HEK293 (cell line): ENCODE measurements at regions not wholly inside any gene's neighbourhood (a gene's known extent, or its start where the extent isn't known, plus 50 kb on each side); places are given as distances from the start of the nearest gene placed in this dataset.

Experiments
- CTCF ChIA-PET: fragments of 350-600 bp; formaldehyde crosslinking; extraction: SDS; loops from one replicate; lab custom pipeline; 2021; ENCODE audit warnings: antibody characterized with exemption; lab: Yijun Ruan, JAX
- POLR2A ChIA-PET: fragments of 300-600 bp; formaldehyde crosslinking; extraction: SDS; loops from one replicate; lab custom pipeline; 2020; ENCODE audit warnings: antibody characterized with exemption, inconsistent platforms; lab: Yijun Ruan, JAX
- H3K27ac ChIP-seq: fragments of 200-500 bp; sonication (Bioruptor generic); 2 replicates; pipeline ENCODE4 v1.5.1; 2014; ENCODE audit warnings: low read depth, low read length, control low read depth, inconsistent platforms; ENCODE audit errors: extremely low read depth
- H3K36me3 ChIP-seq, 2 experiments: fragments of 200-500 bp in 1 of 2; sonication (Bioruptor generic) in 1 of 2; 1 replicate in 1 of 2; 2 replicates in 1 of 2; pipeline ENCODE4 v1.5.1; 2014 to 2017; ENCODE audit warnings: inconsistent platforms in 2 of 2, low read length in 2 of 2; ENCODE audit not compliant: control insufficient read depth in 2 of 2, insufficient read depth in 1 of 2
- H3K4me1 ChIP-seq: fragments of 200-500 bp; sonication (Bioruptor generic); 2 replicates; pipeline ENCODE4 v1.5.1; 2014; ENCODE audit warnings: mild to moderate bottlenecking, low read length, inconsistent platforms; ENCODE audit not compliant: control insufficient read depth, insufficient read depth
- H3K4me3 ChIP-seq: 2 replicates; pipeline ENCODE4 v1.5.1; 2011; ENCODE audit warnings: low read depth, mild to moderate bottlenecking, control low read depth, low read length, moderate library complexity
- H3K9me3 ChIP-seq: fragments of 200-500 bp; sonication (Bioruptor generic); 2 replicates; pipeline ENCODE4 v1.5.1; 2014; ENCODE audit warnings: low read depth, low read length, inconsistent platforms; ENCODE audit not compliant: control insufficient read depth, insufficient read depth
- ATF2 ChIP-seq: fragments of 450-650 bp; formaldehyde crosslinking; IDR thresholded peaks from 2 replicates; pipeline ENCODE4 v1.5.1; 2016; ENCODE audit warnings: missing biosample characterization, missing genetic modification characterization, low read depth
- BCL11B ChIP-seq: fragments of 450-650 bp; formaldehyde crosslinking; IDR thresholded peaks from 2 replicates; pipeline ENCODE4 v1.5.1; 2016; ENCODE audit warnings: low read depth, missing biosample characterization, missing genetic modification characterization
- HOXC10 ChIP-seq: sonication (generic); formaldehyde crosslinking; IDR thresholded peaks from 2 replicates; pipeline ENCODE4 v1.8.1; 2023; ENCODE audit warnings: mild to moderate bottlenecking, missing genetic modification reagents
- KLF7 ChIP-seq: fragments of 450-650 bp; formaldehyde crosslinking; IDR thresholded peaks from 2 replicates; pipeline ENCODE4 v1.5.1; 2016; ENCODE audit warnings: missing biosample characterization, missing genetic modification characterization, borderline replicate concordance
- KLF9 ChIP-seq: fragments of 450-650 bp; formaldehyde crosslinking; IDR thresholded peaks from 2 replicates; pipeline ENCODE4 v1.5.1; 2016; ENCODE audit warnings: missing biosample characterization, missing genetic modification characterization, low read depth
- SETDB1 ChIP-seq: IDR thresholded peaks from one replicate; pipeline ENCODE4 v1.6.1; 2017; ENCODE audit warnings: mild to moderate bottlenecking, low read length, moderate library complexity, mixed read lengths; ENCODE audit not compliant: insufficient read length
- ZBTB20 ChIP-seq: fragments of 450-650 bp; formaldehyde crosslinking; IDR thresholded peaks from 2 replicates; pipeline ENCODE4 v1.5.1; 2016; ENCODE audit warnings: missing biosample characterization, missing genetic modification characterization
- ZBTB26 ChIP-seq: fragments of 450-650 bp; formaldehyde crosslinking; optimal IDR thresholded peaks from 2 replicates; pipeline ENCODE3; 2016; ENCODE audit warnings: missing biosample characterization, mild to moderate bottlenecking, missing genetic modification characterization
- ZBTB8A ChIP-seq: fragments of 450-650 bp; formaldehyde crosslinking; IDR thresholded peaks from 2 replicates; pipeline ENCODE4 v1.5.1; 2016; ENCODE audit warnings: missing biosample characterization, missing genetic modification characterization
- ZEB2 ChIP-seq: fragments of 450-650 bp; formaldehyde crosslinking; IDR thresholded peaks from 2 replicates; pipeline ENCODE4 v1.5.1; 2016; ENCODE audit warnings: missing biosample characterization, missing genetic modification characterization
- ZFP37 ChIP-seq: fragments of 450-650 bp; formaldehyde crosslinking; IDR thresholded peaks from 2 replicates; pipeline ENCODE4 v1.5.1; 2016; ENCODE audit warnings: missing biosample characterization, missing genetic modification characterization
- ZNF138 ChIP-seq: fragments of 450-650 bp; formaldehyde crosslinking; IDR thresholded peaks from 2 replicates; pipeline ENCODE4 v1.5.1; 2016; ENCODE audit warnings: missing biosample characterization, missing genetic modification characterization, borderline replicate concordance
- ZNF140 ChIP-seq: fragments of 450-650 bp; formaldehyde crosslinking; IDR thresholded peaks from 2 replicates; pipeline ENCODE4 v1.5.1; 2016; ENCODE audit warnings: missing biosample characterization, missing genetic modification characterization
- ZNF175 ChIP-seq: fragments of 450-650 bp; formaldehyde crosslinking; IDR thresholded peaks from 2 replicates; pipeline ENCODE4 v1.5.1; 2016; ENCODE audit warnings: missing biosample characterization, missing genetic modification characterization
- ZNF19 ChIP-seq: fragments of 450-650 bp; formaldehyde crosslinking; IDR thresholded peaks from 2 replicates; pipeline ENCODE4; 2016; ENCODE audit warnings: missing biosample characterization, missing genetic modification characterization, low read depth
- ZNF23 ChIP-seq: fragments of 450-650 bp; formaldehyde crosslinking; IDR thresholded peaks from 2 replicates; pipeline ENCODE4 v1.5.1; 2016; ENCODE audit warnings: missing biosample characterization, missing genetic modification characterization, borderline replicate concordance
- ZNF292 ChIP-seq: fragments of 450-650 bp; formaldehyde crosslinking; IDR thresholded peaks from 2 replicates; pipeline ENCODE4 v1.5.1; 2016; ENCODE audit warnings: low read depth, missing biosample characterization, missing genetic modification characterization, borderline replicate concordance
- ZNF341 ChIP-seq: fragments of 450-650 bp; formaldehyde crosslinking; IDR thresholded peaks from 2 replicates; pipeline ENCODE4; 2016; ENCODE audit warnings: low read depth, missing biosample characterization, missing genetic modification characterization
- ZNF404 ChIP-seq: fragments of 450-650 bp; formaldehyde crosslinking; IDR thresholded peaks from 2 replicates; pipeline ENCODE4 v1.5.1; 2017; ENCODE audit warnings: missing biosample characterization, missing genetic modification characterization
- ZNF416 ChIP-seq: fragments of 450-650 bp; formaldehyde crosslinking; IDR thresholded peaks from 2 replicates; pipeline ENCODE4 v1.5.1; 2016; ENCODE audit warnings: missing biosample characterization, missing genetic modification characterization
- ZNF48 ChIP-seq: fragments of 450-650 bp; formaldehyde crosslinking; IDR thresholded peaks from 2 replicates; pipeline ENCODE4 v1.5.1; 2016; ENCODE audit warnings: missing biosample characterization, missing genetic modification characterization
- ZNF548 ChIP-seq: fragments of 450-650 bp; formaldehyde crosslinking; IDR thresholded peaks from 2 replicates; pipeline ENCODE4 v1.5.1; 2016; ENCODE audit warnings: missing biosample characterization, missing genetic modification characterization
- ZNF549 ChIP-seq: fragments of 450-650 bp; IDR thresholded peaks from 2 replicates; pipeline ENCODE4 v1.5.1; 2018; ENCODE audit warnings: missing biosample characterization, missing genetic modification characterization, mild to moderate bottlenecking, inconsistent platforms, moderate library complexity
- ZNF561 ChIP-seq: fragments of 450-650 bp; IDR thresholded peaks from 2 replicates; pipeline ENCODE4 v1.5.1; 2018; ENCODE audit warnings: missing biosample characterization, missing genetic modification characterization, borderline replicate concordance
- ZNF600 ChIP-seq: fragments of 450-650 bp; formaldehyde crosslinking; IDR thresholded peaks from 2 replicates; pipeline ENCODE4 v1.5.1; 2016; ENCODE audit warnings: missing biosample characterization, missing genetic modification characterization
- ZNF610 ChIP-seq: fragments of 450-650 bp; formaldehyde crosslinking; IDR thresholded peaks from 2 replicates; pipeline ENCODE4 v1.5.1; 2016; ENCODE audit warnings: missing biosample characterization, missing genetic modification characterization, borderline replicate concordance
- ZNF747 ChIP-seq: fragments of 450-650 bp; formaldehyde crosslinking; IDR thresholded peaks from 2 replicates; pipeline ENCODE4 v1.5.1; 2016; ENCODE audit warnings: missing biosample characterization, missing genetic modification characterization
- ZNF843 ChIP-seq: fragments of 450-650 bp; formaldehyde crosslinking; IDR thresholded peaks from 2 replicates; pipeline ENCODE4 v1.5.1; 2016; ENCODE audit warnings: missing biosample characterization, missing genetic modification characterization
- TF ChIP-seq, protein P1 (sequence below): fragments of 450-650 bp; formaldehyde crosslinking; IDR thresholded peaks from 2 replicates; pipeline ENCODE4 v1.5.1; 2017; ENCODE audit warnings: missing biosample characterization, missing genetic modification characterization

- POLR2A ChIA-PET = no interaction called here
Measured at GRCh38 chr5:61670941-61671340, 338.9 kb downstream of the ZSWIM6 start.

DNA sequence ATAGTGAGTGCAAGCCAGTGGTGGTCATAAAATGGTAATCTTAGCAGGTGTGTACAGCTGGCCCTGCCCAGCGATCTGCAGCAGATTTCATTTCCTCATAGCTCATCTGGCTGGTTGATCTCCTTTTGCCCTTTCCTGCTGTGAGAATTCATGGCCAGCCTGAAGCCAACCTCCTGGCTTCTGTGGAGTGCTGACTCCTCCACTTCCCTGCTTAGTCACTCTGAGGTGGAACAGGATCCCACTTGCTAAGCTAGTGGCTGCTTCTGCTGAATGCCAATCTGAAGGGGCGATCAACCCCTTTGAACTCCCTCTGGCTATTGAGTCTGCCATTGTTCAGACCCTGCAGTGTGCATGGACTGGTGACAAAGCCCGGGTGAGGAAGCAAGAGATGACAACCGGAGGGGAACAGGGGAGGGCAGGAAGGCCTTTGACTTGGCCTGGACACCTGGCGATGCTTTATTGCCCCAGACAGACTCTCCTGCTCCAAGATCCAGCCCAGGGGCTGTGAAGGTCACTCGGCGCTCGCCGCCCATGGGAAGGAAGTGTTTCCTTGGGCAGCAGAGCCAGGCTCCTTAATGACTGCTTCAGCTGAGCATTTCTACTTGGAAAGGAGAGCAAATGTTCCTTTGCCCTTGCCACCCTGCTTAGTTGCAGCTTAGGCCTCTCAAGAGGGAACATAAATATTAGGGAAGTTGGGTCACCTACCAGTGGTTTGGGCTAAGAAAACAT, 341.1 kb downstream of the ZSWIM6 start:
- Histone ChIP-seq H3K4me1 (no peaks in the 10 kb centered on the region), H3K36me3 (no peaks in the 10 kb centered on the region), H3K9me3 (no peaks in the 10 kb centered on the region), H3K27ac (no peak overlapping the region), H3K4me3 (no peak overlapping the region)
- ChIA-PET POLR2A (no interaction called here), CTCF (interaction anchor here (0.6 to 1.6 kb wide), 4 partner anchors 14 to 456 kb away, joined by 3 to 5 read pairs (median 4); no protein-coding TSS in a partner anchor)
- TF ChIP-seq BCL11B (no peak), ZNF23 (tag by site-specific recombination) (no peak), ATF2 (tag by site-specific recombination) (no peak)

More at GRCh38 chr5:61670941-61671340, 338.9 kb downstream of the ZSWIM6 start:
- H3K36me3 ChIP-seq = no peaks in the 10 kb centered on the region
- no peak overlapping the region for H3K4me3 ChIP-seq
- CTCF ChIA-PET = interaction anchor here (2.1 kb wide), 1 partner anchor 12 kb away, joined by 18 read pairs; no protein-coding TSS in a partner anchor
- no peaks in the 10 kb centered on the region for H3K4me1 ChIP-seq
- TF ChIP-seq ZNF416 (tag by site-specific recombination) (no peak), ZEB2 (tag by site-specific recombination) (no peak), ZBTB26 (tag by site-specific recombination) (no peak), ZNF843 (tag by site-specific recombination) (no peak), ZNF48 (tag by site-specific recombination) (no peak), ZNF292 (no peak), ZNF610 (tag by site-specific recombination) (no peak), ZBTB20 (tag by site-specific recombination) (no peak), ZBTB8A (no peak), ZNF140 (no peak), ZNF561 (tag by site-specific recombination) (no peak), SETDB1 (no peak), ZNF747 (tag by site-specific recombination) (no peak), ZNF19 (no peak), ZNF549 (no peak), ZNF600 (tag by site-specific recombination) (no peak), ZNF175 (no peak)
- no peak overlapping the region for H3K27ac ChIP-seq
- no peaks in the 10 kb centered on the region for H3K9me3 ChIP-seq

- Histone ChIP-seq H3K36me3 (no peaks in the 10 kb centered on the region), H3K27ac (no peak overlapping the region), H3K9me3 (no peaks in the 10 kb centered on the region), H3K4me3 (no peak overlapping the region), H3K4me1 (no peaks in the 10 kb centered on the region)
- CTCF ChIA-PET = interaction anchor here (0.6 to 1.6 kb wide), 2 partner anchors 16 to 86 kb away, joined by 4 to 5 read pairs; no protein-coding TSS in a partner anchor
- POLR2A ChIA-PET = no interaction called here
- TF ChIP-seq ZNF138 = no peak
- TF ChIP-seq ZNF548 (tag by site-specific recombination) = no peak
- no peak for TF ChIP-seq ZNF404 (tag by site-specific recombination)
- no peak for TF ChIP-seq HOXC10 (CRISPR knock-in tag)
- TF ChIP-seq KLF7 (tag by site-specific recombination) = no peak
- no peak for TF ChIP-seq KLF9 (tag by site-specific recombination)
- TF ChIP-seq, protein P1, sequence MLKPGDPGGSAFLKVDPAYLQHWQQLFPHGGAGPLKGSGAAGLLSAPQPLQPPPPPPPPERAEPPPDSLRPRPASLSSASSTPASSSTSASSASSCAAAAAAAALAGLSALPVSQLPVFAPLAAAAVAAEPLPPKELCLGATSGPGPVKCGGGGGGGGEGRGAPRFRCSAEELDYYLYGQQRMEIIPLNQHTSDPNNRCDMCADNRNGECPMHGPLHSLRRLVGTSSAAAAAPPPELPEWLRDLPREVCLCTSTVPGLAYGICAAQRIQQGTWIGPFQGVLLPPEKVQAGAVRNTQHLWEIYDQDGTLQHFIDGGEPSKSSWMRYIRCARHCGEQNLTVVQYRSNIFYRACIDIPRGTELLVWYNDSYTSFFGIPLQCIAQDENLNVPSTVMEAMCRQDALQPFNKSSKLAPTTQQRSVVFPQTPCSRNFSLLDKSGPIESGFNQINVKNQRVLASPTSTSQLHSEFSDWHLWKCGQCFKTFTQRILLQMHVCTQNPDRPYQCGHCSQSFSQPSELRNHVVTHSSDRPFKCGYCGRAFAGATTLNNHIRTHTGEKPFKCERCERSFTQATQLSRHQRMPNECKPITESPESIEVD (tag by site-specific recombination) = no peak
- TF ChIP-seq ZNF341 (tag by site-specific recombination) = no peak
- no peak for TF ChIP-seq ZFP37
Measured at GRCh38 chr5:61674378-61674777, 342.3 kb downstream of the ZSWIM6 start.
